HG02884 (cell line): ENCODE measurements at regions not wholly inside any gene's neighbourhood (a gene's known extent, or its start where the extent isn't known, plus 50 kb on each side); places are given as distances from the start of the nearest gene placed in this dataset.
"Not testable (repeated sequence)": the region's sequence is repeated elsewhere in the genome, so short reads cannot be mapped to it uniquely, and the experiment has no call there.

Experiments
- ATAC-seq: cut with Tn5 transposase; IDR thresholded peaks from one replicate; pipeline ENCODE4 v1.9.1; 2021; ENCODE audit warnings: mild to moderate bottlenecking, moderate library complexity; ENCODE audit not compliant: unreplicated experiment

DNA sequence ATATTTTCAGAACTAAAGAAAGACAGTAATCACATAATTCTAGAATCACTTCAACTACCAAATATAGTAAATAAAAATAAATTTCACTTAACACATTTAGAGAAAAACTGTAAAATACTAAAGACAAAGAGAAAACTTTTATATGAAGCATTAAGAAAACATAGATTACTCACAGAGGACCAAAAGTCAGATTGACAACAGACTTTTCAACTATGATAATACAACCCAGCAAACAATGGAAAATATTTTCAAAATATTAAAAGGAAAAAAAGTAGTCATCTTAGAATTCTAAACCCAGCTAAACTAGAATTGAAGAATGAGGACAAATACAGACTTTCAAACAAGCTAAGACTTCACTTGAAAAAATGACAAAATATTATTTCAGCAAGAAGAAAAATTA lies 164.8 kb upstream of the ARID1B start:
- ATAC-seq: no peak

DNA sequence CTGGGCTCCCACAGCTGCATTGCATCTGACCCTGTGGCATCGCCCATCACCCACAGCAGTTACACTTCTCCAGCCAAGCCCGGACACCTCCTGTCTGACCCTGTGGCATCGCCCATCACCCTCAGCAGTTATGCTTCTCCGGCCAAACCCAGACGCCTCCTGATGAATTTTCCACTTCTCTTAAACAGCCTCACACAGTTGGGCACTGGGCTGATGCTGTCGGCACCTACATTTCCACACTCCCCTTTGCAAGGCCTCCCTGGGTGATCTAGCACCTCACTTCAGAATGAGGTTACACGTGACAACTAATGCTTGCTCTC lies 175.2 kb upstream of the ARID1B start:
- no peak for ATAC-seq

DNA sequence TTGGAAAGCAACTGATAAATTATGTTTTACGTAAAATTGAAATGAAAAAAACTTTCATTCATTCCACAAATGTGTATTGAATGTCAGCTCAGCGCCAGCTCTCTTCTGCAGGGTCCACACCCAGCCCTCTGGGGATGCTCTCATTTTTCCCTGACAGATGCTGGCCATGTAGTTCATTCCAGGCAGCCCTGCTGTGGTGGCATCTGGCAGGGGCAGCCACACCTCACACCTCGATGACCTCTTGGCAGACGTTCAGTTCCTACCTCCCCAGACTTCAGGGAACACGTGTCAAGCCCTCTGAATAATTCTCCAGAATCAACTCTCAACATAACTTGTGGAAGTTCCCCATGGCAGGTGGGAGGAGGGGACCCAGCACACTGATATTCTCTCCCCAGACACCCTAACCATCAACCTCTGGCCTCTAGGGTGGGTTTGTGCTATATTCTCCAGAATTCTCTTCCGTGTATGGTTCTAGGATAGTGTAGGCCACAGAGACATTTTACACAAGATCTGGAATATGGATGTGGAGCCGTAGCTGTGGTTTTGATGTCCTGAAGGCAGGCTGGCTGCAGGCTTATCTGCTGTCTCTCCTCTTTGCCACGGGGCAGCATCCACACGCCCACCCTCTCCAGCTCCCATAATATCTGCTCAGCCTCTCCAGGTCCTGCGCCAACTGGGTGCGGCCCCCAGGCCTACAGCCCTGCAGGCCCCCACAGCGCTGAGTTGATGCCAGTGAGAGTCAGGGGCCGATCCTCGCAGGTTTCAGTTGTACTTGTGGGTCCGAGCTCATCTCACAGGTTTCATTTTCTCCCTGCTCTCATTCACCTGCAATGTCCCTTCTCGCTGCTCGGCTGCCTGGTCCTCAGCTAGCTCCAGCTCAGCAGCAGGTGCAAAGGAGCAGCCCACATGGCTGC lies 175.8 kb upstream of the ARID1B start:
- ATAC-seq: no peak

DNA sequence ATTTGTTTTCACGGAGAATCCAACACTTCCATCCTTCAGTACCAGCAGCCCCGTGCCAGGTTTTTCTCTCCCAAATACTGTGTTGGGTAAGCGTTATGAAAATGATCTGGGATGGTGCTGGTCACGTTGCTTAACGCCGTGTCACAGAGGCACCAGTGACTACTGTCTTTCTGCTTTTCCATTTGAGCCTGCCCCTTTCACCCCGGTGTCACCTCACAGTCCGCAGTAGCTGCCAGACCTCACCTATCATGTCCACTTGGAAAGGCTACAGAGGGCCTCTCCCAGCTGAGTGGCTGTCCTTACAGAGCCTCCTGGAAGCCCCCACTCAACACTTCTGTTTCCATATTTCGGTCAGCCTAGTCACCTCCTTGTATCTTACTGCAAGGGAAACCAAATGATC lies 176.5 kb upstream of the ARID1B start:
- ATAC-seq: no peak

- no peak for ATAC-seq
Observed at GRCh38 chr6:156599978-156600590, 177.1 kb upstream of the ARID1B start.

DNA sequence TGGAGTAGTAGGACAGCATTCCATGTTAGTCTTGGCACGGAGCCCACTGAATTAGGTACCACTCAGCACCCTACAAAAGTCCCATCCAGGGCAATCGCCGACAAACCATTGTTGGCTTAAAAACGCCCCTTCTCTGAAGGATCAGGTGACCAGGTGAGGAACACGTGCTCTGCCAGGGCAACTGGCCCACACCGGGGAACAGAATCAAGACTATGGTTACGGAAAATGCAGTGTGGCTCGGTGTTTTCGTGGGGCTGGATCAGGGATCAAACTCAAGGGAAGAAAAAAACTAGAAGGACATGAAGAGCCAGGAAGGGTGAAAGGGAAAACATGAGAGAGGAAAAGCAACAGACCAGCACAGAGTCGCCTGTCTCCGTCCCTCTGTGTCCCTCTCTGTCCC lies 177.8 kb upstream of the ARID1B start:
- ATAC-seq: no peak

- ATAC-seq: no peak
Observed at GRCh38 chr6:156598855-156599180, 178.4 kb upstream of the ARID1B start.

- ATAC-seq: no peak
Observed at GRCh38 chr6:156598071-156598854, 178.9 kb upstream of the ARID1B start.

- no peak for ATAC-seq
Observed at GRCh38 chr6:156597095-156597494, 180.1 kb upstream of the ARID1B start.

DNA sequence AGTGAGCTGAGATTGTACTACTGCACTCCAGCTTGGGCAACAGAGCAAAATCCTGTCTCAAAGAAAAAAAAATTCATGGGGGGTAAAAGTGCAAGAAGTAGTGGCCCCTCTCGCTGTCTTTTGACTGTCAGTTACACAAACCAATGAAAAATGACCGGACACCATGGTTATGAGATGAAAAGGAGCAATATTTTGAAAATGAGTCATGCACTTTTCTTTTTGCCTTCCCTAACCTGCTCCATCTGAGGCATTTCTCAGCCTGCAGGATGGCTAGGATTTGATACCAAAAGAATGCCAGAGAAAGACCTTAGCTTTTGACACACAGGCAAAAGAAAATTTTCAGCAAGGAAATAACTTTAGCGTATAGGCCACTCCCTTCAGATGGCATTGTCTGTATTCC lies 181.7 kb upstream of the ARID1B start:
- ATAC-seq: no peak

DNA sequence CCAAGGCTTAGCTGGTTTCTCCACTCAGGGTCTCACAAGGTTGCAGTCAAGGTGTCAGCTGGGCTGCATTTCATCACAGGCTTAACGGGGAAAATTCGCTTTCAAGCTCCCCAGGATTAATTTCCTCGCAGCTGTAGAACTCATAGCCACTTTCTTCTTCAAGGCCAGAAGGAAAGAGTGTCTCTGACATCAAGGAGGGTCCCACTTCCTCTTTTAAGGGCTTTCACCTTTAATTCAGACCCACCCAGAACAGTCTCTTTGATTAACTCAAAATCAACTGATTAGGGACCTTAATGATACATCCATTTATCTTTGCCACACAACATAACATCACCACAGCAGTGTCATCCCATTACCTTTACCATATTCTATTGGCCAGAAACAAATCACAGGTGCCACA lies 183.3 kb upstream of the ARID1B start:
- ATAC-seq: no peak

- no peak for ATAC-seq
Observed at GRCh38 chr6:156593127-156593526, 184.1 kb upstream of the ARID1B start.

- ATAC-seq: no peak
Observed at GRCh38 chr6:156590482-156590881, 186.7 kb upstream of the ARID1B start.

DNA sequence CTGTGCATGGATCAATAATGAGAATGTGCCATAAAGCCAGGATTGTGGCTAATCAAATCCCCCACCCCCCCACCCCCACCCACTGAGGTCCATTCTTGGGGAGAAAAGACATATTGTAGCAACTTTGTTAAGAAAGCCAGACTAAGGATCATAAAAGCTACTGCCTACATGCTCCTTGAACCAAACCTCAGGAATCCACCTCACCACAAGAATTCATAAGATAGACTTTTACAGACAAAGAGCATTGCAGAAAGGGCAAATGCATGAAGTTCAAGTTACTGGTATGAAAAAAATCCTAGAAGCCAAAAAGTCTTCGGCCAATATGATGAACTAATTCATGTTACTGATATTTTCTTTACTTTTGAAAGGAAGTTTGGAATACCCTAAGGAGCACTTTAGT lies 187.9 kb upstream of the ARID1B start:
- ATAC-seq: no peak

DNA sequence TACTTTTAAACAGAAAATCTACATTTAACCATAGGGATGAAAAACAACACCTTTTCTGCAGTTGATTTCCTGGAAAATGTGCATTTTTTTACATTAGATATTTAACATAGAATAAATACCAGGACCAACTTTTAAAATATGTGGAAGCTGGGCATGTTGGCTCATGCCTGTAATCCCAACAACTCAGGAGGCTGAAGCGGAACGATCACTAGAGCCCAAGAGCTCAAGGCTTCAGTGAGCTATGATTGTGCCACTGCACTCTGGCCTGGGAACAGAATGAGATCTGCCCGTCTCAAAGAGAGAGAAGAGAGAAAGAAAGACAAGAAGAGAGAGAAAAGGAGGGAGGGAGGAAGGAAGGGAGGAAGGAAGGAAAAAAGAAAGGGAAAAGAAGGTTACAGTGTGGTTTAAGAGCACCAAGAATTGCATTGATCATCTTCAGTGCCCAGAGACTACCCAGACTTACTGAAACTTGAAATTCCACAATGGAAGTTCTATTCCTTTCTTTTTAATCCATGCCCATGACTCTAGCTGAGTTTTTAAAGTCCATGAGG lies 189.4 kb upstream of the ARID1B start:
- ATAC-seq: no peak

DNA sequence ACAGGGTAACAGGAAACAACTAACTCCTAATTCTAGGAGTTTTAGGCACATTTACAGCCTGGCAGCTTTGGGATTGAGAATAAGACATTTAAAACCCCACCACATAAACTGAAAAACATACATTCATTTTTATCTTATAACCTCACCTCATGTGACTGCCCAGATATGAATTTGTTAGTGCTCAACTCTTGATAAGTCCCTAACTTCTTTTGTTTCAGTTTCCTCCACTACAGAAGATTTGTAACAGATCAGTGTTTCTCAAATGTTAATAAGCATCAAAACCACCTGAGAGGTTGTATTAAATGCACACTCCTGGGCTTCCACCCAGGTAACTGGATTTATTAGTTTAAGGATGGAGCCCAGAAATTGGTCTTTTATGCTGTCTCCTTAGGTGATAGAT lies 190.1 kb upstream of the ARID1B start:
- ATAC-seq: no peak

- ATAC-seq: no peak
Observed at GRCh38 chr6:156585859-156586258, 191.3 kb upstream of the ARID1B start.

DNA sequence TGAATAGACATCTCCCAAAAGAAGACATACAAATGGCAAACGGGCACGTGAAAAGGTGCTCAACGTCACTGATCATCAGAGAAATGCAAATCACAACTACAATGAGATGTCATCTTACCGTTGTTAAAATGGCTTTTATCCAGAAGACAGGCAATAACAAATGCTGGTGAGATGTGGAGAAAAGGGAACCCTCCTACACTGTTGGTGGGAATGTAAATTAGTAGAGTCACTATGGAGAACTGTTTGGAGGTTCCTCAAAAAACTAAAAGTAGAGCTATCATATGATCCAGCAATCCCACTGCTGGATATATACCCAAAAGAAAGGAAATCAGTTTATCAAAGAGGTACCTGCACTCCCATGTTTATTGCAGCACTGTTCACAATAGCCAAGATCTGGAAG lies 193.1 kb upstream of the ARID1B start:
- not testable (repeated sequence) for ATAC-seq

DNA sequence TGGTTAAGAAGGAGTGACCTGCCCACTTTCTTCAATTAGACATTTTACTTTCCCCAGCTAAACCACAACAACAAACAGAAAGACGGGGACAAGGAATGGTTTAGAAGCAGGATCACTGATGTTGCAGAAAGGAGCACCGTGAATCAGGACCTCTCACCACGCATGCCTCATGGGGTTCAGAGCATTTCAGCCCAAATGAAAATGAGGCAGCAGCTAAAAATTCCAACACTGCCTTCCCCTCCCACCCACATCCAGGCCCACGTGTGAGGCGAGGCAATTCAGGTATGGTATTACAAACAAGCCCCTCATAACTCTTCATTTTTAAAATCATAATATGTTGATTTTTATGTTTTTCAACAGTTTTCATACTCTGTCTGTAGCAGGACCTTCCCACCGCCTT lies 194.1 kb upstream of the ARID1B start:
- ATAC-seq: no peak

- no peak for ATAC-seq
Observed at GRCh38 chr6:156582509-156582992, 194.6 kb upstream of the ARID1B start.

GRCh38 chr6:156579564-156579963 lies 197.6 kb upstream of the ARID1B start:
- no peak for ATAC-seq

DNA sequence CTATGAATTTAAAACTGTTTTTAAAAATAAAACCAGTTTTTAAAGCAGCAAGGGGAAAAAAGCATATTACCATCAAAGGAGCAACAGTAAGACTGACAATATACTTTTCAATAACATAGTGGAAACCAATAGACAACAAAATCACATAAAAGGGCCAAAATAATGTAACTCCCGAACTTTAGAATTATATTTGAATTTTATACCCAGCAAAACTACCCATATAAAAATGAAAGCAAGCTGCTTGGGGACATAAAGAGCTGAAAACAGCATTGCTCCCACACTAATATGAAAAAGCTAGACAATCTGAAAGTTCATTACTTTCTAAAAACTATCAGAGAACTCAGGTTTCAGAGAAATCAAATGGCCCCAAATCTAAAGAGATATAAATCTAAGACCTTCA lies 199.4 kb upstream of the ARID1B start:
- no peak for ATAC-seq
